ENCODE measurements at regions not wholly inside any gene's neighbourhood (a gene's known extent, or its start where the extent isn't known, plus 50 kb on each side); places are given as distances from the start of the nearest gene placed in this dataset.
A peak's percentile ranks its signal among the peaks of the same experiment; 100 is the strongest.

DNA sequence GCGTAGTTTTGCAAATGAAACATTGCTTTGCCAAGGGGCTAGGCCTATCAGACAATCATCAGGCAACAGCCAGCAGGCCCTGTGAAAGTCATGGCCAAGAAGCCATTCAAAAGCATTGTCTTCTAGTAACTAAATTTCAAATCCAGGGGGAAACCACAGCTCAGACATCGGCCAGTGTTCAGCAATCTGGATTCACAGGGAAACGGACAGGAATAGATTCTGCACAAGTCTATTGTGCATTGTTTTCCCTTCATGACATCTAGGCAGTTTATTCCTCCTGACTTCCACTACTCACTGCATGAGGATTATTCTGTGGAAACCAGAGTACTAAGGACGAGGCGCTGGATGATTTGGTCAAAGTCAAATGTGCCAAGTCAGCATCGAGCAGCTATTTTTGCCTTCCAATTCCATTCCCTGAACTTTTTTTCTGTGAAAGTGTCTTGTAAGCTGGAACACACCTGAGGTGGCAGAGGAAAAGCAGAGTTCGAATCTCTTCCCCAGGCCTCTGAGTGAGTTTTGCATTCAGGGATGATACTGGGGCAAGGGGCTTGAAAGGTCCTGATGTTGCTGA lies 75.4 kb downstream of the VCPKMT start:
- no peak for DNase-seq

DNA sequence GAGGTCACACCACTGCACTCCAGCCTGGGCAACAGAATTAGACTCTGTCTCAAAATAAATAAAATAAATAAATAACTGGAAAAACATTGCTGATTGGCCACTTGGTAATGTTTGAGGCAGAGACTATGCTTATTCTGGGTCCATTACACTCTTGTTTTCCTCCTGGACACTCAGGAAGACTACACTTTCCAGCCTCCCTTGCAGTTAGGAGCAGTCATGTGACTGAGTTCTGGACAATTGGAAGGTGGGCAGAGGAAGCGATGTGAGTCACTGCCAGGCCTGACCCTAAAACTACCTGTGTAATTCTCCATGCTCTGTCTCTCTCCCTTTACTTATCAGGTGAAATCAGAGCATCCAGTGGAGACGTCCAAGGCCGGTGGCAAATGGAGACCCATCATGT lies 74.4 kb downstream of the VCPKMT start:
- no peak for DNase-seq

DNA sequence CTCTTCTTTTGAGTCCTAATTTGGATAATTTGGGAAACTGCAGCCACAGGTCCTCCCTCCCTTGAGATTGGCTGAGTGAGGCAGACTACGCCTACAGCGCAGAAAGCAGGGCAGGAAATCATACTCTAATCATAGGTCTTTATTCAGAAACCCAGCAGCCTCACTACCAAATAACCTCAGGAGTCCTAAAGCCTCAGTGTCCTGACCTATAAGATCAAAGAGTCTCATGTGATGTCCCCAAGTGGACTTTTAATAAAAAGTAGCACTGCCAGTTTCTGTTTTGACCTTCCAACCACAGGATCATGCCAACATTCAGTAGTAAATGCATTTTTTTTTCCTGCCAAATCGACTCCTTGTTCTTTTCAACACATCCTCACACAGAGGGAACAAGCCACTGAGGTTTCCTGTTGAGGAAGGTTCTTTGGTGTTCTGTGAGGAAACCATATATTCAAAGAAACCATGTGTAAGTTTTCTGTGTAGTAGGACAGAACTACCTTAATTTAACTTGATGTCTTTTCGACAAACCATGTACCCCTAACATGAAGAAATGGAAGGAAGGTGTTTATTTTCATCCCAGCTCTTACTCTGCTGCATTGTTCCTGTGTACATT lies 72.2 kb downstream of the VCPKMT start:
- peak; percentile 35 for DNase-seq

- peak; percentile 84 for DNase-seq
Observed at GRCh38 chr14:50045039-50045711, 71.2 kb downstream of the VCPKMT start.

DNA sequence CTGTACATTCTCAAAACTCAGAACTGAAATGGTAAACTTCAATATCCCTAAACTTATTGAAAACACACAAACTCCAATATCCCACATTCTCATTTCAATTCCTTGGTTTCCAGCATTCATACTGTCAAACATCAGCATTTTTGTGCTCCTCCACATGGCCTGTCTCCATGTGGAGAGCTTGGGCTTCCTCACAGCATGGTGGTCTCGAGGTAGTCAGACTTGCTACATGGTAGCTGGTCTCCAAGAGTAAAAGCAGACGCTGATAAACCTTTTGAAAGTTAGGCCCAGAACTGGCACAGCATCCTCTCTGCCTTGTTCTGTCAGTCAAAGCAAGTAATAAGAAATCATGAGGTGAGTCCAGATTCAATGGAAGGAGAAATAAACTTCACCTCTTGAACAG lies 70.5 kb downstream of the VCPKMT start:
- no peak for DNase-seq

DNA sequence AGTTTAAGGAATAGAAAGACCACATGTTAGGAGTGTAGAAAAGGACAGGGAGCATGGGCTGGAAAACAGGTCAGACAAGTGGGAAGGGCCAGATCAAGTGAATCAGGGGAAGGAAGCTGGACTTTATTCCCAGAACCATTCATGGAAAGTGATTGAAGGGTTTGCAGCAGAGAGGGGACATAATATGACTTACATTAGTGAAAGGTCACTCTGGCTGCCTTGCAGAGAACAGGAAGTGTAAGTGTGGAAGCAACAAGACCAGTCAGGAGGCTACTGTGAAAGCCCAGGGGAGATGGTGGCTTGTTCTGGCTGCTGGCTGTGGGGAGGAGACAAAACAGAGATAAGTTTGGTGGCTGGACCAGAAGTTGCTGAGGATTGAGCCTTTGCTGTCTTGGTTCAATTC lies 69.1 kb downstream of the VCPKMT start:
- DNase-seq = no peak

- DNase-seq = no peak
Observed at GRCh38 chr14:50049093-50049492, 67.3 kb downstream of the VCPKMT start.

- DNase-seq = no peak
Observed at GRCh38 chr14:50049703-50050570, 66.4 kb downstream of the VCPKMT start.

GRCh38 chr14:50051106-50051505 lies 65.3 kb downstream of the VCPKMT start:
- no peak for DNase-seq

DNA sequence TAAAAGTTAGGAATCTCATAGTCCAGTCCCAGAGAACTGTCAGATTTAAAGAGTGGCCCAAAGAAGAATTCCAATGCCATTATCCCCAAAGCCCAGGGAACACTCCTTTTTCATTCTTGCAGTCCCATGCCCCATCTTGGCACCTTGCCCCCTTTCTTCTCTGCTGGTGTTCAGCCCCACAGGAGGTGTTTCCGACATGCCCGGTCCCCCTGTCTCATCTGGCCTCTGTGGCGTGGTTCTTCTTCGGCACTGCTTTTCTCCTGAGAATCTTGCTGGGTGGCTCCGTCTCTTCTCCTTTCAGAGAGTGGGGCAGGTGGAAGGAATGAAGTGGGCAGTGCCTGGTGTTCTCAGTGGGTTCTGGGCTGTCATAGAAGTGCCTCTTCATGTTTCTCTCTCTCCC lies 64.7 kb downstream of the VCPKMT start:
- DNase-seq = no peak

DNA sequence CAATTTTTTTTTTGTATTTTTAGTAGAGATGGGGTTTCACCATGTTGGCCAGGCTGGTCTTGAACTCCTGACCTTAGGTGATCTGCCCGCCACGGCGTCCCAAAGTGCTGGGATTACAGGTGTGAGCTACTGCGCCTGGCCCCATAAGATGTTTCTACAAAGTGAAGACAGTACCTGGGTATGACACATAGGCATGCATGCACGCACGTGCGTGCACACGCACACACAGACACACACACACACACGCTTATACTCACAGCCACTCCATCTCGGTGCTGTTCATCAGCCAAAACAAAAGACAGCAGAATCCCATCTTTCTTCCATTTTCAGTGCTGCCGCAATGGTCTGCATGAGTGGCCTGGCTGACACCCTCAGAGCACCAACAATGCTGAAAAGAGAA lies 63.9 kb downstream of the VCPKMT start:
- DNase-seq = no peak

DNA sequence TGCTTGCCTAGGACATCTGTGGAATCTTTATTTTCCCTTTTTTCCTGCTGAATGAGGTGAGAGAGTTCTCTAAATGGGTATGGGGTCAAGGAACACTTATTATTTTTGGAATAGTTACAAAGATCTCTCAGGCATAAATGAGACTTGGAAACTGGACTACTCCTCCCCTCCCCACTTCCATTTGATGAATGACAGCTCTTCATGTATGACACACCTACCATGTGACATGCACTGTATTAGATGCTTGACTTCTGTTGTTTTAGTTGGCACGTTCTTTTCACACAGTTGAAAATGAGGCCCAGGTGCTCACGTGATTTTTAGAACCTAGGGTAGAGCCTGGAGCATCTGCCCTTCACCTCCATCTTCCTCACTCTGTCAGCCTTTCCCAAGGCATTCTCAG lies 62.4 kb downstream of the VCPKMT start:
- DNase-seq = no peak

GRCh38 chr14:50055461-50056228 lies 60.7 kb downstream of the VCPKMT start:
- DNase-seq = no peak

- DNase-seq = no peak
Observed at GRCh38 chr14:50056435-50056834, 59.9 kb downstream of the VCPKMT start.

- no peak for DNase-seq
Observed at GRCh38 chr14:50057331-50057730, 59.0 kb downstream of the VCPKMT start.

DNA sequence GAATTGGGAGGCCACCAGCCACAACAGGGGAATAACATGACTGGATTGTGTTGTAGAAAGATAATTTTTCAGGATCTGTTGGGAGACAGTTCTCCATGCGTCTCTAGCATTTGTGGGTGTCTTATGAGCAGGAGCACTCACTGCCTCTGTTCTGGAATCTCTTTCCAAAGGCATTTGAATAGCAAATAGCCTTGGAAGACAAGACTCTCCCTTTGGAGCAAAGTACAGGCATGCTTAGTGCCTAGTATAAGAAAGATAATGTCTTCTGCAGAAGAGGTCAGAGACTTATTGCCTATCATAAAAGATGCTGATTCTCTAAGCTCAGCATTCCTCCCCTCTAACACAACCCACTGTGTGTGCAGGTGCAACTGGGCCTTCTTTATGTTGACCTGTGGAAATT lies 58.3 kb downstream of the VCPKMT start:
- no peak for DNase-seq
